Peyer's patch (tissue), 4 donors: ENCODE measurements at regions not wholly inside any gene's neighbourhood (a gene's known extent, or its start where the extent isn't known, plus 50 kb on each side); places are given as distances from the start of the nearest gene placed in this dataset.

Experiments
- DNase-seq, 3 donors: peaks; one replicate each; pipeline ENCODE4 v3.0.0-alpha.2; 2017 to 2019
- H3K27ac ChIP-seq, 4 donors: fragments of 200-600 bp; sonication (generic); one replicate each; pipeline ENCODE4 v1.5.1; 2016 to 2019
- H3K27me3 ChIP-seq, 2 donors: fragments of 200-600 bp; sonication (generic); one replicate each; pipeline ENCODE4 v1.5.1; 2019
- H3K36me3 ChIP-seq, 3 donors: fragments of 200-600 bp; sonication (generic); one replicate each; pipeline ENCODE4 v1.5.1; 2016 to 2019
- H3K4me1 ChIP-seq, 4 donors: fragments of 200-600 bp; sonication (generic); one replicate each; pipeline ENCODE4 v1.5.1; 2016 to 2019
- H3K4me3 ChIP-seq, 4 donors: fragments of 200-600 bp; sonication (generic); 1 replicate in 3 of 4; 2 replicates in 1 of 4; pipeline ENCODE4 v1.5.1; 2016 to 2019; ENCODE audit warnings: mild to moderate bottlenecking in 1 of 4
- H3K9me3 ChIP-seq, 4 donors: fragments of 200-600 bp; sonication (generic); one replicate each; pipeline ENCODE4 v1.5.1; 2016 to 2019; ENCODE audit warnings: mild to moderate bottlenecking in 1 of 4
- POLR2A ChIP-seq, 2 donors: fragments of 450-650 bp; IDR thresholded peaks; one replicate each; pipeline ENCODE4 v1.5.1; 2017; ENCODE audit warnings: antibody characterized with exemption in 2 of 2, mild to moderate bottlenecking in 2 of 2, moderate library complexity in 2 of 2
- TF ChIP-seq, protein P1 (sequence below), 6 experiments: fragments of 450-650 bp in 4 of 6; fragments of 200-600 bp in 2 of 6; sonication (generic) in 1 of 6; IDR thresholded peaks; one replicate each; pipeline ENCODE4 v1.5.1; 2017 to 2019; ENCODE audit warnings: antibody characterized with exemption in 6 of 6, mild to moderate bottlenecking in 3 of 6, moderate library complexity in 1 of 6

DNA sequence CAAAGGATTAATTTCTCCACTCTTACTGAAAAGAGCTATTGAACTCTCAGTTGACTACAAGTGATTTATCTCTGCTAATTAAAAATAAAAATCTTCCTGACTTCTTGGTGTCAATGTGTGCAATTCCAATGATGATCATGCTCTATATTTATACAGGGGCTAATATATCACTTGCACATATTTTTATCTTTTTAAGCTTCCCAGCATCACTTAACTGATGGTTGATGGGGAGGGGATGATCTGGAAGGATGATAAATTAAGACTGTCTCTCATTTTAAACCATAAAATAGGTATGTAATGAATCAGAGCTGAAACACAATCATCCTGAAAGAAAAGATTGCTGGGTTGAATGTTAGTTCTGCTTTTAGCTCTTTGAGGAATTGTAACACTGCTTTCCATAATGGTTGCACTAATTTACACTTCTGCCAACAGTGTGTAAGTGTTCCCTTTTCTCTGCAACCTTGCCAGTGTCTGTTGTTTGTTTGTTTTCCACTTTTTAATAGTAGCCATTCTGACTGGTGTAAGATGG, 169.6 kb upstream of the ECI2 start:
- no peak overlapping the region for H3K27ac ChIP-seq
- H3K4me3 ChIP-seq, result no peak overlapping the region
- H3K27me3 ChIP-seq, result no peaks in the 10 kb centered on the region
- H3K4me1 ChIP-seq, result peaks cover 0 to 8% (median 3%) of the 10 kb centered on the region in 4 donors
- H3K36me3 ChIP-seq, result no peaks in the 10 kb centered on the region
- H3K9me3 ChIP-seq, result no peaks in the 10 kb centered on the region
- TF ChIP-seq POLR2A (IDR thresholded peaks at IDR 0.05), result no peak
- TF ChIP-seq, protein P1, sequence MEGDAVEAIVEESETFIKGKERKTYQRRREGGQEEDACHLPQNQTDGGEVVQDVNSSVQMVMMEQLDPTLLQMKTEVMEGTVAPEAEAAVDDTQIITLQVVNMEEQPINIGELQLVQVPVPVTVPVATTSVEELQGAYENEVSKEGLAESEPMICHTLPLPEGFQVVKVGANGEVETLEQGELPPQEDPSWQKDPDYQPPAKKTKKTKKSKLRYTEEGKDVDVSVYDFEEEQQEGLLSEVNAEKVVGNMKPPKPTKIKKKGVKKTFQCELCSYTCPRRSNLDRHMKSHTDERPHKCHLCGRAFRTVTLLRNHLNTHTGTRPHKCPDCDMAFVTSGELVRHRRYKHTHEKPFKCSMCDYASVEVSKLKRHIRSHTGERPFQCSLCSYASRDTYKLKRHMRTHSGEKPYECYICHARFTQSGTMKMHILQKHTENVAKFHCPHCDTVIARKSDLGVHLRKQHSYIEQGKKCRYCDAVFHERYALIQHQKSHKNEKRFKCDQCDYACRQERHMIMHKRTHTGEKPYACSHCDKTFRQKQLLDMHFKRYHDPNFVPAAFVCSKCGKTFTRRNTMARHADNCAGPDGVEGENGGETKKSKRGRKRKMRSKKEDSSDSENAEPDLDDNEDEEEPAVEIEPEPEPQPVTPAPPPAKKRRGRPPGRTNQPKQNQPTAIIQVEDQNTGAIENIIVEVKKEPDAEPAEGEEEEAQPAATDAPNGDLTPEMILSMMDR (IDR thresholded peaks at IDR 0.05), result no peak
- no peak for DNase-seq

DNA sequence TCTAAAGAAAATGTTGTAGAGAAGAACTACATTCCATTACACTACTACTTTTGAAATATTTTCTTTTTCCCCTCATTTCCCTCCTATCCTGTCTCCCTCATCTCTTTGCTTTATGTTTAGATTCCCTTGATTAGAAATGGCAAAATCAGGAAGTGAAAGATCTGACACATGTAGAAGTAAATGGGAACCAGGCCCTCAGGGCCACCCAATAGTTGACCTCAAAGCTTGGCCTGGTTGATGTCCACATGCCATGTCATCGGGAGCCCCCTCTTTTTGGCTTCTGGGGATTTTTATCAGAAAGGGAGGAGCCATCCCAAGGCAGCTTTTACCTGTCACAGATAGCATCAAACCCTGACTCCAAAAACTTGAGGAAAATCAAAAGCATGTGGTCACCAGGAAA, 168.3 kb upstream of the ECI2 start:
- no peak overlapping the region for H3K27ac ChIP-seq
- peaks cover 0 to 8% (median 3%) of the 10 kb centered on the region in 4 donors for H3K4me1 ChIP-seq
- TF ChIP-seq, protein P1 (IDR thresholded peaks at IDR 0.05), result no peak
- TF ChIP-seq POLR2A (IDR thresholded peaks at IDR 0.05), result no peak
- no peaks in the 10 kb centered on the region for H3K27me3 ChIP-seq
- no peaks in the 10 kb centered on the region for H3K36me3 ChIP-seq
- H3K9me3 ChIP-seq, result no peaks in the 10 kb centered on the region
- DNase-seq, result no peak
- no peak overlapping the region for H3K4me3 ChIP-seq

DNA sequence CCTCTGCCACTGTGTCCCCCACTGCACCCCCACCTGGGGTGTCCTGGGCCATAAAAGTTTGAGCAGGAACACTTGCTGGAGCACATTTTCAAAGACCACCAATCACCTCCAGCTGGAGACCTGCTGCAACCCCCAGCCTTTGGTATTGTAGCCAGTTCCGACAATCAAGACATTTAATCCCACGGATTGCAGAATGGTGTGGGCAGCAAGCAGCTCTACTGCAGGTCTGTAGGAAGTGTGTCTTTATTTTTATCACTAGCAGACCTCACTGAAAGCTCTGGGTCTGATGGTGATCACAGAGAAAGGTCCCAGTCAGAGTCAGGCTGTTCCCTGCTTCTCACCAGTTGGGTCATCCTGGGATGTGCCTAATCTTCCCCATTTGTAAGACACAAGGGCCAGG, 167.1 kb upstream of the ECI2 start:
- H3K36me3 ChIP-seq, result no peaks in the 10 kb centered on the region
- no peaks in the 10 kb centered on the region for H3K9me3 ChIP-seq
- no peaks in the 10 kb centered on the region for H3K27me3 ChIP-seq
- no peak overlapping the region for H3K4me3 ChIP-seq
- no peak overlapping the region for H3K27ac ChIP-seq
- no peak for TF ChIP-seq POLR2A (IDR thresholded peaks at IDR 0.05)
- TF ChIP-seq, protein P1 (IDR thresholded peaks at IDR 0.05), result no peak
- H3K4me1 ChIP-seq, result peaks cover 0 to 8% (median 3%) of the 10 kb centered on the region in 4 donors
- DNase-seq, result no peak

DNA sequence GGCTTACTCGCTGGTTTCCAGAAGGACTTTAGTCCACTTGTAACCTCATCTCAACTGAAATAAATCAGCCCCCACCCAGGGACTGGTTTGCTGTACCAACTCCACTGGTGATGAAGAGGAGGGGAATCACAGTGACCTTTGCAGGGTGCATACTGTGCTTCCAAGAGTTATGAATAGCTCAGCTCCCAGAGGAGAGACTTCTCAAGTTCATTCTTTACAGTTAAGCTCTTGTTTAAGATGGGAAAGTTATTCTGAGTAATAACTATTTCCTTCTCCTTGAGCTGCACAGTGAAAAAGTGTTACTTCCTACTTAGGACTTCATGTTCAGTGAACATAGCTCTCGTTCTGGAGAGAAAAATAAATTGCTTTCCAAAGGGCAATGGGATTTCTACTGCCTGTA, 166.5 kb upstream of the ECI2 start:
- peaks cover 0 to 8% (median 3%) of the 10 kb centered on the region in 4 donors for H3K4me1 ChIP-seq
- TF ChIP-seq, protein P1 (IDR thresholded peaks at IDR 0.05), result no peak
- no peak for TF ChIP-seq POLR2A (IDR thresholded peaks at IDR 0.05)
- H3K27ac ChIP-seq, result peak overlapping the region in 1 of 4 donors; percentile 85
- H3K27me3 ChIP-seq, result no peaks in the 10 kb centered on the region
- H3K9me3 ChIP-seq, result no peaks in the 10 kb centered on the region
- DNase-seq, result no peak
- no peak overlapping the region for H3K4me3 ChIP-seq
- no peaks in the 10 kb centered on the region for H3K36me3 ChIP-seq

DNA sequence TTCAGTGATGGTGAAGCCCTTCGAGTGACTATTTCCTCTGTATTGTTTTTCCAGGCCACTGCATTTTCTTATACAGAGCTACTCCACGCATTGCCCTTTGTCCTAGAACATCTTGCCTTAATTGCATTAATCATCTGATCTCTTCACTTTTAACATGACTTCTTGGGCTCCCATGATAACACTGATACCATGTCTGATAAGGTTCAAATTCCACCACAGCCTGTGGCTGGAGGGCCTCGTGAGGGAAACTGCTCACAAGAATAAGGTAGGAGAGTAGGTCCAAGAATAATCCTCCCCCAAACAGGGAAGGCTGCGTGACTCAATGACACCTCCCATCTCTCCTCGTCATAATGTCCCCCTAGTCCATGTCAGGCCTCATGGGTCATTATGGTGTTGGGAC, 165.5 kb upstream of the ECI2 start:
- Histone ChIP-seq H3K36me3 (no peaks in the 10 kb centered on the region), H3K9me3 (no peaks in the 10 kb centered on the region), H3K4me1 (peaks cover 0 to 8% (median 3%) of the 10 kb centered on the region in 4 donors), H3K4me3 (no peak overlapping the region), H3K27me3 (no peaks in the 10 kb centered on the region), H3K27ac (peak overlapping the region in 2 of 4 donors; percentile 42 to 85)
- DNase-seq, result peak in 1 of 3 donors; percentile 56
- TF ChIP-seq, protein P1 (IDR thresholded peaks at IDR 0.05), result no peak
- no peak for TF ChIP-seq POLR2A (IDR thresholded peaks at IDR 0.05)

DNA sequence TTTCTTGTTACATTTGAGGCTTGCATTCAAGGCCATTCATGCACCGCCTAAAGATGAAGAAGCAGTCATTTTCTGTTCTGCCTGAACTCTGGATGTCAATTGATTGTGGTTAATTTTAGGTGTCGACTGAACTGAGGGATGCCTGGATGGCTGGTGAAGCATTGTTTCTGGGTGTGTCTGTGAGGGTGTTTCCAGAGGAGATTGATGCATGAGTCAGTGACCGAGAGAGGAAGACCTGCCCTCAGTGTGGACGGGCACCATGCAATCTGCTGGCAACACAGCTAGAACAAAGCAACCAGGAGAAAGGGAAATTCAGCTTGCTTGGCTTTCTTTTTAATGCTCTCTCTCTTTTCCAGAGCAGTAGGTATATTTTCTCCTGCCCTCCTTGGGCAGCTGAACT, 164.1 kb upstream of the ECI2 start:
- Histone ChIP-seq H3K4me3 (no peak overlapping the region), H3K27me3 (no peaks in the 10 kb centered on the region), H3K36me3 (no peaks in the 10 kb centered on the region), H3K4me1 (peaks cover 0 to 8% (median 3%) of the 10 kb centered on the region in 4 donors), H3K9me3 (no peaks in the 10 kb centered on the region), H3K27ac (peak overlapping the region in 2 of 4 donors; percentile 32 to 85)
- TF ChIP-seq, protein P1 (IDR thresholded peaks at IDR 0.05), result no peak
- no peak for TF ChIP-seq POLR2A (IDR thresholded peaks at IDR 0.05)
- DNase-seq, result peak in 1 of 3 donors; percentile 70
